NCI-H2227 treated with DMSO at 0.1 percent for 48 hours (cell line): ENCODE measurements at regions not wholly inside any gene's neighbourhood (a gene's known extent, or its start where the extent isn't known, plus 50 kb on each side); places are given as distances from the start of the nearest gene placed in this dataset.

Experiments used
- DNase-seq: peaks from one replicate; lab custom pipeline; 2025; lab: John Stamatoyannopoulos, UW

GRCh38 chr1:195415584-195415983, 1192.7 kb downstream of the KCNT2 start:
- no peak for DNase-seq

GRCh38 chr1:195394567-195394966, 1213.7 kb downstream of the KCNT2 start:
- DNase-seq = no peak

- DNase-seq = no peak
Observed at GRCh38 chr1:195376190-195376589, 1232.0 kb downstream of the KCNT2 start.

- DNase-seq = no peak
Observed at GRCh38 chr1:195373856-195374255, 1234.4 kb downstream of the KCNT2 start.

GRCh38 chr1:195345149-195345548, 1263.1 kb downstream of the KCNT2 start:
- DNase-seq = no peak

- no peak for DNase-seq
Observed at GRCh38 chr1:195337646-195338045, 1270.6 kb downstream of the KCNT2 start.

- DNase-seq = no peak
Observed at GRCh38 chr1:195336812-195337211, 1271.4 kb downstream of the KCNT2 start.

GRCh38 chr1:195335541-195335940, 1272.7 kb downstream of the KCNT2 start:
- DNase-seq = no peak

- no peak for DNase-seq
Observed at GRCh38 chr1:195332102-195332501, 1276.1 kb downstream of the KCNT2 start.

GRCh38 chr1:195328681-195329080, 1279.6 kb downstream of the KCNT2 start:
- no peak for DNase-seq

GRCh38 chr1:195328102-195328501, 1280.1 kb downstream of the KCNT2 start:
- DNase-seq = no peak

- no peak for DNase-seq
Observed at GRCh38 chr1:195327361-195327760, 1280.9 kb downstream of the KCNT2 start.

GRCh38 chr1:195326325-195326724, 1281.9 kb downstream of the KCNT2 start:
- DNase-seq = no peak

- DNase-seq = no peak
Observed at GRCh38 chr1:195325181-195325580, 1283.1 kb downstream of the KCNT2 start.

GRCh38 chr1:195306281-195306680, 1302.0 kb downstream of the KCNT2 start:
- DNase-seq = no peak

- DNase-seq = no peak
Observed at GRCh38 chr1:195294911-195295310, 1313.3 kb downstream of the KCNT2 start.

GRCh38 chr1:195278644-195279043, 1329.6 kb downstream of the KCNT2 start:
- DNase-seq = no peak

GRCh38 chr1:195275710-195276109, 1332.5 kb downstream of the KCNT2 start:
- no peak for DNase-seq

GRCh38 chr1:195251900-195252299, 1356.3 kb downstream of the KCNT2 start:
- no peak for DNase-seq

GRCh38 chr1:195243492-195243891, 1364.7 kb downstream of the KCNT2 start:
- DNase-seq = no peak

- DNase-seq = no peak
Observed at GRCh38 chr1:195241066-195241465, 1367.2 kb downstream of the KCNT2 start.

- no peak for DNase-seq
Observed at GRCh38 chr1:195238313-195238712, 1369.9 kb downstream of the KCNT2 start.

GRCh38 chr1:195236991-195237889, 1371.0 kb downstream of the KCNT2 start:
- DNase-seq = no peak
